Gastroesophageal sphincter (tissue), 4 donors: ENCODE measurements at regions not wholly inside any gene's neighbourhood (a gene's known extent, or its start where the extent isn't known, plus 50 kb on each side); places are given as distances from the start of the nearest gene placed in this dataset.

Experiments used
- ATAC-seq: fragments of 150-250 bp; one replicate; pipeline ENCODE4 v1.9.1; 2016; ENCODE audit warnings: mild to moderate bottlenecking, moderate library complexity
- H3K27ac ChIP-seq, 4 donors: fragments of 200-600 bp; sonication (generic) in 3 of 4; 1 replicate in 3 of 4; 2 replicates in 1 of 4; pipeline ENCODE4 v1.5.1; 2016 to 2019
- H3K27me3 ChIP-seq: fragments of 200-600 bp; sonication (generic); one replicate; pipeline ENCODE4 v1.5.1; 2019
- H3K36me3 ChIP-seq, 2 donors: fragments of 200-600 bp; sonication (generic); one replicate each; pipeline ENCODE4 v1.5.1; 2019; ENCODE audit warnings: control low read depth in 1 of 2
- H3K4me1 ChIP-seq, 3 donors: fragments of 200-600 bp; sonication (generic); 1 replicate in 2 of 3; 2 replicates in 1 of 3; pipeline ENCODE4 v1.5.1; 2016 to 2019; ENCODE audit warnings: control low read depth in 2 of 3
- H3K4me3 ChIP-seq, 2 donors: fragments of 200-600 bp; sonication (generic); one replicate each; pipeline ENCODE4 v1.5.1; 2019; ENCODE audit warnings: mild to moderate bottlenecking in 1 of 2, moderate library complexity in 1 of 2
- H3K9me3 ChIP-seq, 3 donors: fragments of 200-600 bp; sonication (generic); one replicate each; pipeline ENCODE4 v1.5.1; 2017 to 2019; ENCODE audit warnings: control low read depth in 2 of 3
- CTCF ChIP-seq, 4 experiments: fragments of 200-600 bp in 2 of 4; fragments of 450-650 bp in 2 of 4; sonication (generic) in 1 of 4; IDR thresholded peaks; one replicate each; pipeline ENCODE4 v1.5.1; 2017 to 2019; ENCODE audit warnings: antibody characterized with exemption in 4 of 4, mild to moderate bottlenecking in 2 of 4, moderate library complexity in 2 of 4
- EP300 ChIP-seq: sonication (generic); formaldehyde crosslinking; IDR thresholded peaks from one replicate; pipeline ENCODE4 v1.6.1; 2017; ENCODE audit warnings: antibody characterized with exemption, mild to moderate bottlenecking
- POLR2A ChIP-seq, 2 donors: fragments of 450-650 bp; IDR thresholded peaks; one replicate each; pipeline ENCODE4 v1.6.1; 2017; ENCODE audit warnings: antibody characterized with exemption in 2 of 2, mild to moderate bottlenecking in 2 of 2, moderate library complexity in 1 of 2
- POLR2AphosphoS5 ChIP-seq: sonication (generic); formaldehyde crosslinking; IDR thresholded peaks from one replicate; pipeline ENCODE4 v1.6.1; 2017; ENCODE audit warnings: antibody characterized with exemption
- WGBS, 2 donors: methylation state at CpG; one replicate each; pipeline ENCODE4 v1.1.5; 2018; ENCODE audit warnings: low coverage in 1 of 2; 5-methylcytosine and 5-hydroxymethylcytosine counted together

GRCh38 chr11:57120192-57120965 is 61.4 kb upstream of the LRRC55 start:
- no peak overlapping the region for H3K27ac ChIP-seq
- H3K27me3 ChIP-seq: no peaks in the 10 kb centered on the region
- no peaks in the 10 kb centered on the region for H3K9me3 ChIP-seq
- 85 to 89% methylated on average over 3 of the region's 3 CpGs for WGBS, 2 donors
- TF ChIP-seq POLR2AphosphoS5: no peak
- TF ChIP-seq EP300: no peak
- TF ChIP-seq CTCF (IDR thresholded peaks at IDR 0.05): no peak
- no peak for TF ChIP-seq POLR2A (IDR thresholded peaks at IDR 0.05)
- no peak for ATAC-seq
- no peak overlapping the region for H3K4me3 ChIP-seq
- H3K4me1 ChIP-seq: no peaks in the 10 kb centered on the region
- H3K36me3 ChIP-seq: no peaks in the 10 kb centered on the region

GRCh38 chr11:57121996-57122395 is 59.8 kb upstream of the LRRC55 start:
- no peak for TF ChIP-seq POLR2AphosphoS5
- TF ChIP-seq EP300: no peak
- ATAC-seq: no peak
- Histone ChIP-seq H3K4me1 (no peaks in the 10 kb centered on the region), H3K27ac (no peak overlapping the region), H3K4me3 (no peak overlapping the region), H3K36me3 (no peaks in the 10 kb centered on the region), H3K9me3 (no peaks in the 10 kb centered on the region), H3K27me3 (peaks cover 7% of the 10 kb centered on the region)
- WGBS, 2 donors: 67 to 80% methylated on average over 1 of the region's 1 CpG

DNA sequence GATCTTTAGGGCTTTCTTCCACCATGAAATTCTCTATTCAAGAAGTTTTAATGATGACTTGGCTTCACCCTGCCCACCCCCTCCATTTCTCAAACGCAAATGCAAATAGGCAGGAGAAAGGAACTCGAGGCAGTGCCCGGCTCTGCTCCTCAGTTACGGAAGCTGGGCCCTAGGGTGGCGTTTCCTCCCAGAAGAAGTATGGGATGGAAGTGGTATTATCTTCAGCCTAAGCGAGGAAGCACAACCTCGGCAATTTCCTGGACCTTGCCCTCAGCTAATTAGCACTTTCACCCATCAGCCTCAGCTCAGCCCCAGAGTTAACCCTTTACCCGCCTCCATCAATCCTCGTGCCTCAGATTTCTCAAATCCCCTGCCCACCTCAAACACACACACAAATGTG is 58.2 kb upstream of the LRRC55 start:
- WGBS, 2 donors: 40 to 90% methylated on average over 2 to 7 of the region's 9 CpGs
- Histone ChIP-seq H3K27ac (no peak overlapping the region), H3K9me3 (no peaks in the 10 kb centered on the region), H3K27me3 (peaks cover 17% of the 10 kb centered on the region), H3K4me1 (no peaks in the 10 kb centered on the region), H3K36me3 (no peaks in the 10 kb centered on the region), H3K4me3 (no peak overlapping the region)
- ATAC-seq: no peak
- no peak for TF ChIP-seq POLR2A (IDR thresholded peaks at IDR 0.05)
- no peak for TF ChIP-seq POLR2AphosphoS5

DNA sequence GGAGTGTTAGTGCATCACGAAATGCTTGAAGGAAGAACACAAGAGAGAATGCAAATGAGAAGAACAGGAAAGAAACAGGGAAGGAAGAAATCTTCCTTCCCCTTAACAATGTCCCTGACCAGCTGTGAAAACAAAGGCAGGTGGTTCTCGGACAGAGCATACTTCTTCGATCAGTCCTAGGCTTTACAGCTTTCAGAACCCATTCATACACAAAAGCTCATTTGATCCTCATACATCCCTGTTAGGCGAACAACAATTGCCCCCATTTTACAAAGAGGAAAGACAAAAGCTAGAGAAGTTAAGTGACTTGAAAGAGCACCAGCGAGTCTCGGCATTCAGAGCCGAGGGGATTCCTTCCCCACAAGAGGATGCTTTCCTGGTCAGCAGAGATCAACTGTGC is 57.2 kb upstream of the LRRC55 start:
- H3K27ac ChIP-seq: no peak overlapping the region
- WGBS, 2 donors: 69 to 71% methylated on average over 6 to 7 of the region's 7 CpGs
- TF ChIP-seq EP300 (no peak), POLR2A (IDR thresholded peaks at IDR 0.05) (no peak), CTCF (IDR thresholded peaks at IDR 0.05) (no peak), POLR2AphosphoS5 (no peak)
- no peaks in the 10 kb centered on the region for H3K36me3 ChIP-seq
- no peak for ATAC-seq
- H3K27me3 ChIP-seq: peaks cover 17% of the 10 kb centered on the region
- H3K9me3 ChIP-seq: no peaks in the 10 kb centered on the region
- H3K4me1 ChIP-seq: no peaks in the 10 kb centered on the region
- H3K4me3 ChIP-seq: no peak overlapping the region

DNA sequence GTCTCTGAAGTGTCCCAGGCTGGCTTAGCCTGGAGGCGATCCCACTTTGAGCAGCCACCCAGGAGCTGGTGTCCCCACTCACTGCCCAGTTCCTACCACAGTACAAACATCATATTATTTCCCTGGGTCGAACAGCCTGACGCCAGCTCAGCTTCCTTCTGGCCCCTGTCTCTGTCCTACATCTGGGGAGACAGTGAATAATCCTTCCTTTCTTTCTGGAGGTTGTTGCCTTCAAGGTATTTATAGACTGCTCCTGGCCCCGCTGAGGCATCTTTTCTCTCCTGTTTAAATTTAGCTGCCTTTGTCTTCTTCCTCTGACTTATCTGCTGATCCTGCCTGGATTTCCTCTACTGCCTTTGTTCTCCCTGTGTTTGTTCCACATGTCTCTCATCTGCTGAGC is 56.8 kb upstream of the LRRC55 start:
- 25 to 34% methylated on average over 1 to 4 of the region's 4 CpGs for WGBS, 2 donors
- no peak overlapping the region for H3K27ac ChIP-seq
- H3K4me1 ChIP-seq: no peaks in the 10 kb centered on the region
- no peaks in the 10 kb centered on the region for H3K36me3 ChIP-seq
- no peak for ATAC-seq
- no peaks in the 10 kb centered on the region for H3K9me3 ChIP-seq
- H3K27me3 ChIP-seq: peaks cover 17% of the 10 kb centered on the region
- TF ChIP-seq CTCF (IDR thresholded peaks at IDR 0.05): no peak
- TF ChIP-seq EP300: no peak
- no peak for TF ChIP-seq POLR2A (IDR thresholded peaks at IDR 0.05)
- no peak for TF ChIP-seq POLR2AphosphoS5
- no peak overlapping the region for H3K4me3 ChIP-seq

DNA sequence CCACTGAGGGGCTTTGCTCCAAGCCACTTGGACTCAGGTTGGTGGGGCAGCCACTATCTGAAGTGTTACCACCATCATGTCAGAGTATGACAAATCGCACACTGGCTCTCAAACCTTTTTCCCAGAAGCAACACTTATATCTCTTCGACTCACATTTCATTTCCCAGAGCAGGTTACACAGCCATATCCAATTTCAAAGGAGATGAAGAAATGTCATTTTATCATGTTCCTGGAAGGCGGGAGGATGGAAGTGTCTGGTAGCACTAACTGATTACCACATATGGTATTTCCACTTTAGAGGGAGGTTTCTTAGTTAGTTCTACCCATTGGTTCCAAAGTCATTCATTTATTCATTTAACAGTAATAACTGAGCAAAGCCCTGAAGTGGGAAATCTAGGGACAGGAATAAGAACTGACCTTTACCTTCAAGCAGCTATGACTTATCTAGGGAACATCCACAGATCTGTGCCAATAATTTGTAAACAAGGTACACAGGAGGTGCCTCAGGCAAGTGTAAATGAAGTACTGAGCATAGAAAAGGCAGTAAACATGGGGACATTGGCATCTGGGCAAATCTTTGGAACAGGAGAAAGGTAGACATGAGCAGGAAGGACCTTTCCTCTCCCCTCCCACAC is 54.9 kb upstream of the LRRC55 start:
- ATAC-seq: no peak
- Histone ChIP-seq H3K9me3 (no peaks in the 10 kb centered on the region), H3K27me3 (peaks cover 17% of the 10 kb centered on the region), H3K4me3 (no peak overlapping the region), H3K4me1 (no peaks in the 10 kb centered on the region), H3K36me3 (no peaks in the 10 kb centered on the region), H3K27ac (no peak overlapping the region)
- TF ChIP-seq POLR2AphosphoS5 (no peak), CTCF (IDR thresholded peaks at IDR 0.05) (no peak), EP300 (no peak), POLR2A (IDR thresholded peaks at IDR 0.05) (no peak)
- 58 to 73% methylated on average over 3 of the region's 3 CpGs for WGBS, 2 donors
